Stimulated activated CD4-positive, alpha-beta T cell treated with anti-CD3 and anti-CD28 coated beads, TNF-alpha, amount 100 ng/mL, for 48 hours (primary cell): ENCODE measurements at regions not wholly inside any gene's neighbourhood (a gene's known extent, or its start where the extent isn't known, plus 50 kb on each side); places are given as distances from the start of the nearest gene placed in this dataset.
"Not testable (repeated sequence)": the region's sequence is repeated elsewhere in the genome, so short reads cannot be mapped to it uniquely, and the experiment has no call there.

Source experiments
- DNase-seq, 3 donors: peaks; one replicate each; pipeline ENCODE4 v3.0.0-alpha.2; 2020; ENCODE audit warnings: low read depth in 3 of 3

- DNase-seq = no peak
These were observed 107.5 kb upstream of the PELI1 start for GRCh38 chr2:64251497-64252250.

GRCh38 chr2:64252251-64252978 lies 108.2 kb upstream of the PELI1 start:
- DNase-seq = not testable (repeated sequence)

- DNase-seq = not testable (repeated sequence)
These were observed 109.2 kb upstream of the PELI1 start for GRCh38 chr2:64253421-64253820.

- DNase-seq = no peak
These were observed 114.3 kb upstream of the PELI1 start for GRCh38 chr2:64258566-64258965.

- no peak for DNase-seq
These were observed 115.1 kb upstream of the PELI1 start for GRCh38 chr2:64259312-64259711.

GRCh38 chr2:64260093-64260803 lies 116.0 kb upstream of the PELI1 start:
- DNase-seq = no peak

GRCh38 chr2:64260817-64261216 lies 116.6 kb upstream of the PELI1 start:
- DNase-seq = no peak

- DNase-seq = no peak
These were observed 117.9 kb upstream of the PELI1 start for GRCh38 chr2:64262071-64262470.

- DNase-seq = no peak
These were observed 118.6 kb upstream of the PELI1 start for GRCh38 chr2:64262816-64263215.

- no peak for DNase-seq
These were observed 119.1 kb upstream of the PELI1 start for GRCh38 chr2:64263315-64263714.

GRCh38 chr2:64267699-64268098 lies 123.5 kb upstream of the PELI1 start:
- DNase-seq = no peak

GRCh38 chr2:64268330-64269048 lies 124.3 kb upstream of the PELI1 start:
- DNase-seq = no peak

- no peak for DNase-seq
These were observed 129.5 kb upstream of the PELI1 start for GRCh38 chr2:64273524-64274398.

GRCh38 chr2:64274399-64275173 lies 130.4 kb upstream of the PELI1 start:
- no peak for DNase-seq

- DNase-seq = no peak
These were observed 130.9 kb upstream of the PELI1 start for GRCh38 chr2:64275174-64275466.

GRCh38 chr2:64276417-64277095 lies 132.3 kb upstream of the PELI1 start:
- no peak for DNase-seq

GRCh38 chr2:64277101-64277849 lies 133.1 kb upstream of the PELI1 start:
- no peak for DNase-seq

GRCh38 chr2:64280812-64281211 lies 136.6 kb upstream of the PELI1 start:
- DNase-seq = not testable (repeated sequence)

- DNase-seq = no peak
These were observed 138.9 kb upstream of the PELI1 start for GRCh38 chr2:64283006-64283570.
